GM12891 (cell line): ENCODE measurements at regions not wholly inside any gene's neighbourhood (a gene's known extent, or its start where the extent isn't known, plus 50 kb on each side); places are given as distances from the start of the nearest gene placed in this dataset.
A peak's percentile ranks its signal among the peaks of the same experiment; 100 is the strongest.
"Not testable (repeated sequence)": the region's sequence is repeated elsewhere in the genome, so short reads cannot be mapped to it uniquely, and the experiment has no call there.

Source experiments
- DNase-seq: peaks from one replicate; pipeline ENCODE4 v3.0.0; 2011; ENCODE audit warnings: low spot score; ENCODE audit not compliant: insufficient read length
- FAIRE-seq: peaks from 2 replicates; lab custom pipeline; 2011; peaks lifted over from hg19 to GRCh38; lab: Jason Lieb, UNC
- PAX5 ChIP-seq: IDR thresholded peaks from 2 replicates; pipeline ENCODE4 v1.6.1; 2011; ENCODE audit warnings: low read length, moderate library complexity, mild to moderate bottlenecking; ENCODE audit not compliant: insufficient read depth, severe bottlenecking
- POLR2A ChIP-seq: IDR thresholded peaks from 2 replicates; pipeline ENCODE4 v1.6.1; 2011; ENCODE audit warnings: low read depth, low read length, control low read depth
- POLR2AphosphoS5 ChIP-seq: IDR thresholded peaks from 2 replicates; pipeline ENCODE4 v1.6.1; 2011; ENCODE audit warnings: low read depth, low read length, control low read depth
- POU2F2 ChIP-seq: IDR thresholded peaks from 2 replicates; pipeline ENCODE4 v1.6.1; 2011; ENCODE audit warnings: low read depth, mild to moderate bottlenecking, control low read depth, low read length, moderate library complexity
- SPI1 ChIP-seq: IDR thresholded peaks from 2 replicates; pipeline ENCODE4 v1.6.1; 2011; ENCODE audit warnings: low read depth, low read length, control low read depth
- TAF1 ChIP-seq: IDR thresholded peaks from 2 replicates; pipeline ENCODE4 v1.6.1; 2011; ENCODE audit warnings: low read depth, low read length, control low read depth

- TF ChIP-seq POLR2AphosphoS5 (no peak), SPI1 (no peak), POLR2A (no peak), POU2F2 (no peak), PAX5 (no peak), TAF1 (no peak)
- FAIRE-seq (no peak), DNase-seq (no peak)
Measured at GRCh38 chr6:130602151-130602770, 224.9 kb upstream of the SMLR1 start.

GRCh38 chr6:130603391-130603790, 223.8 kb upstream of the SMLR1 start:
- no peak for FAIRE-seq
- TF ChIP-seq TAF1 (no peak), POU2F2 (no peak), POLR2A (no peak), POLR2AphosphoS5 (no peak), PAX5 (no peak), SPI1 (no peak)
- DNase-seq, result no peak

GRCh38 chr6:130604841-130605399, 222.3 kb upstream of the SMLR1 start:
- DNase-seq (no peak), FAIRE-seq (no peak)
- no peak for TF ChIP-seq POLR2A
- no peak for TF ChIP-seq SPI1
- TF ChIP-seq TAF1, result no peak
- TF ChIP-seq POLR2AphosphoS5, result no peak
- no peak for TF ChIP-seq POU2F2
- TF ChIP-seq PAX5, result no peak

GRCh38 chr6:130610303-130610702, 216.9 kb upstream of the SMLR1 start:
- DNase-seq, result no peak
- TF ChIP-seq POLR2AphosphoS5, result no peak
- FAIRE-seq, result no peak

- TF ChIP-seq POU2F2 (no peak), POLR2AphosphoS5 (no peak), SPI1 (no peak), TAF1 (no peak), PAX5 (no peak), POLR2A (no peak)
- no peak for FAIRE-seq
- DNase-seq, result no peak
Measured at GRCh38 chr6:130611366-130611765, 215.8 kb upstream of the SMLR1 start.

GRCh38 chr6:130613176-130613575, 214.0 kb upstream of the SMLR1 start:
- TF ChIP-seq TAF1, result no peak
- TF ChIP-seq POLR2AphosphoS5, result no peak
- TF ChIP-seq SPI1, result no peak
- no peak for TF ChIP-seq POU2F2
- no peak for TF ChIP-seq PAX5
- TF ChIP-seq POLR2A, result no peak
- DNase-seq (no peak), FAIRE-seq (no peak)

GRCh38 chr6:130615816-130616215, 211.4 kb upstream of the SMLR1 start:
- TF ChIP-seq SPI1 (no peak), POU2F2 (no peak), TAF1 (no peak), POLR2AphosphoS5 (no peak), POLR2A (no peak), PAX5 (no peak)
- no peak for FAIRE-seq
- no peak for DNase-seq

- no peak for FAIRE-seq
- no peak for DNase-seq
- TF ChIP-seq POLR2A, result no peak
- TF ChIP-seq PAX5, result no peak
- no peak for TF ChIP-seq POLR2AphosphoS5
- no peak for TF ChIP-seq POU2F2
- no peak for TF ChIP-seq TAF1
- TF ChIP-seq SPI1, result no peak
Measured at GRCh38 chr6:130617658-130618057, 209.5 kb upstream of the SMLR1 start.

GRCh38 chr6:130618806-130619205, 208.4 kb upstream of the SMLR1 start:
- not testable (repeated sequence) for DNase-seq, FAIRE-seq

GRCh38 chr6:130620338-130620781, 206.8 kb upstream of the SMLR1 start:
- DNase-seq (no peak), FAIRE-seq (no peak)
- TF ChIP-seq POU2F2 (no peak), POLR2A (no peak), PAX5 (no peak), SPI1 (no peak), POLR2AphosphoS5 (no peak), TAF1 (no peak)

- no peak for TF ChIP-seq POLR2AphosphoS5
- TF ChIP-seq SPI1, result 0 out of 2 replicates have a peak, but pooled peaks have one; percentile 15
- no peak for DNase-seq
- no peak for FAIRE-seq
Measured at GRCh38 chr6:130622142-130622541, 205.1 kb upstream of the SMLR1 start.
